ENCODE measurements at regions not wholly inside any gene's neighbourhood (a gene's known extent, or its start where the extent isn't known, plus 50 kb on each side); places are given as distances from the start of the nearest gene placed in this dataset.

- BruUV-seq (replicated peaks) = no TSS peak
- Histone ChIP-seq H3K9ac (replicated peaks; ENCODE audit: extremely low read depth, insufficient read depth, low read length) (no peak overlapping the region), H3K27ac (ENCODE audit: insufficient read depth, low read depth, low read length) (no peak overlapping the region), H3K27me3 (ENCODE audit: control insufficient read depth in 2 of 2, insufficient read depth in 2 of 2, low read length in 2 of 2) (no peaks in the 10 kb centered on the region), H3K79me2 (ENCODE audit: control insufficient read depth, insufficient read depth, low read length) (no peaks in the 10 kb centered on the region), H3K9me1 (replicated peaks; ENCODE audit: control insufficient read depth, extremely low read depth, insufficient read depth, low read length) (no peaks in the 10 kb centered on the region), H3K4me1 (ENCODE audit: control insufficient read depth, extremely low read depth, insufficient read depth, low read length) (no peaks in the 10 kb centered on the region), H3K9me3 (replicated peaks; ENCODE audit: control insufficient read depth, insufficient read depth, low read length) (no peaks in the 10 kb centered on the region), H4K20me1 (replicated peaks; ENCODE audit: control insufficient read depth, extremely low read depth, insufficient read depth, low read length) (no peaks in the 10 kb centered on the region), H3K4me2 (ENCODE audit: insufficient read depth, low read length) (no peak overlapping the region), H3K4me3 (replicated peaks in 1 of 3; ENCODE audit: insufficient read depth in 1 of 3, low read depth in 1 of 3, low read length in 3 of 3) (no peak overlapping the region), H2AFZ (ENCODE audit: low read depth, low read length) (no peak overlapping the region), H3K36me3 (ENCODE audit: control insufficient read depth in 2 of 2, extremely low read depth in 1 of 2, insufficient read depth in 2 of 2, low read length in 2 of 2) (no peaks in the 10 kb centered on the region)
- ChIA-PET POLR2A (no interaction called here), CTCF (interaction anchor here (1.7 kb wide), 1 partner anchor 13 kb away, joined by 6 read pairs; no protein-coding TSS in a partner anchor)
- FAIRE-seq (no peak), DNase-seq (ENCODE audit: low read depth, low spot score) (no peak)
- dilution Hi-C loops (cut with MboI; ENCODE audit: extremely low pct_ligation_motif_present, low sequenced_read_pairs) = no loop called here
- no peak for TF ChIP-seq JUN (IDR thresholded peaks at IDR 0.05; ENCODE audit: borderline replicate concordance, insufficient read depth, insufficient read length, low read depth)
- no peak for TF ChIP-seq MYC (IDR thresholded peaks at IDR 0.05; ENCODE audit: low read depth, low read length)
- no peak for TF ChIP-seq CTCF (IDR thresholded peaks at IDR 0.05; ENCODE audit: extremely low read depth in 1 of 2, insufficient read depth in 1 of 2, low read depth in 1 of 2, low read length in 2 of 2)
- TF ChIP-seq GATA2 (IDR thresholded peaks at IDR 0.05; ENCODE audit: insufficient read depth, insufficient read length, low read depth, low read length) = no peak
- no peak for TF ChIP-seq POLR2A (IDR thresholded peaks at IDR 0.05; ENCODE audit: low read depth, low read length)
- TF ChIP-seq POLR2AphosphoS5 (IDR thresholded peaks at IDR 0.05; ENCODE audit: insufficient read depth, low read depth, low read length) = no peak
- TF ChIP-seq MAX (IDR thresholded peaks at IDR 0.05; ENCODE audit: insufficient read depth, insufficient read length) = no peak
- TF ChIP-seq EZH2 (IDR thresholded peaks at IDR 0.05; ENCODE audit: borderline replicate concordance, low read depth, low read length, severe bottlenecking) = no peak
- no peak for TF ChIP-seq FOS (IDR thresholded peaks at IDR 0.05; ENCODE audit: borderline replicate concordance, insufficient read depth, low read length)
- intact Hi-C loops (cut with micrococcal nuclease) = no loop called here
Measured at GRCh38 chr10:4485636-4486035, 340.4 kb upstream of the AKR1E2 start.
